ENCODE measurements at regions not wholly inside any gene's neighbourhood (a gene's known extent, or its start where the extent isn't known, plus 50 kb on each side); places are given as distances from the start of the nearest gene placed in this dataset.

DNA sequence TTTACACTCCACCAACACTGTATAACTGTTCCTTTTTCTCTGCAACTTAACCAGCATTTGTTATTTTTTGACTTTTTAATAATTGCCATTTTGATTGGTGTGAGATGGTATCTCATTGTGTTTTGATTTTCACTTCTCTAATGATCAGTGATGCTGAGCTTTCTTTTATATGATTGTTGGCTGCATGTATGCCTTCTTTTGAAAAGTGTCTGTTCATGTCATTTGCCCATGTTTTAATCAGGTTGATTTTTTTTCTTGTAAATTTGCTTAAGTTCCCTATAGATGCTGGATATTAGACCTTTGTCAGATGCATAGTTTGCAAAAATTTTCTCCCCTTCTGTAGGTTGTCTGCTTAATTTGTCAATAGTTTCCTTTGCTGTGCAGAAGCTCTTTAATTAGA lies 263.0 kb downstream of the MBNL1 start:
- TF ChIP-seq CTCF (IDR thresholded peaks at IDR 0.05; ENCODE audit: insufficient read depth, low read depth, low read length) = no peak
- no peak for DNase-seq (ENCODE audit: low read depth)
- no peak overlapping the region for H3K4me3 ChIP-seq (ENCODE audit: low read depth, low read length)

- no peak for TF ChIP-seq CTCF (IDR thresholded peaks at IDR 0.05; ENCODE audit: insufficient read depth, low read depth, low read length)
- DNase-seq (ENCODE audit: low read depth) = no peak
Observed at GRCh38 chr3:152538518-152538917, 269.8 kb downstream of the MBNL1 start.

GRCh38 chr3:152539191-152539764 lies 270.5 kb downstream of the MBNL1 start:
- H3K4me3 ChIP-seq (ENCODE audit: low read depth, low read length) = no peak overlapping the region
- TF ChIP-seq CTCF (IDR thresholded peaks at IDR 0.05; ENCODE audit: insufficient read depth, low read depth, low read length) = no peak
- no peak for DNase-seq (ENCODE audit: low read depth)

More at GRCh38 chr3:152538518-152538917, 269.8 kb downstream of the MBNL1 start:
- H3K4me3 ChIP-seq (ENCODE audit: low read depth, low read length) = no peak overlapping the region

DNA sequence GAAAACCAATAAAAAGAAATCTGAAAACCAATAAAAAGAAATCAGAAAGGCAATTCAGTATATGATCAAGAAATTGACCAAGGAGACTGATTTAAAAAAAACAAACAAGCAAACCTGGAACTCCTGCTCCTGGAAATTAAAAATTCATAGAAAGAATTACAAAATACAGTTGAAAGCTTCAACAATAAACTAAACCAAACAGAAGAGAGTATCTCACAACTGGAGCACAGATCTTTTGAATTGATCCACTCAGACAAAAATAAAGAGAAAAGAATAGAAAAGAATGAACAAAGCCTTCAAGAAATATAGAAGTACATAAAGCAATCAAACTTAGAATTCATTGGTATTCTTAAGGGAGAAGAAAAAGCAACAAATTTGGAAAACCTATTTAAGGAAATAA lies 271.4 kb downstream of the MBNL1 start:
- H3K4me3 ChIP-seq (ENCODE audit: low read depth, low read length) = no peak overlapping the region
- DNase-seq (ENCODE audit: low read depth) = no peak
- no peak for TF ChIP-seq CTCF (IDR thresholded peaks at IDR 0.05; ENCODE audit: insufficient read depth, low read depth, low read length)

DNA sequence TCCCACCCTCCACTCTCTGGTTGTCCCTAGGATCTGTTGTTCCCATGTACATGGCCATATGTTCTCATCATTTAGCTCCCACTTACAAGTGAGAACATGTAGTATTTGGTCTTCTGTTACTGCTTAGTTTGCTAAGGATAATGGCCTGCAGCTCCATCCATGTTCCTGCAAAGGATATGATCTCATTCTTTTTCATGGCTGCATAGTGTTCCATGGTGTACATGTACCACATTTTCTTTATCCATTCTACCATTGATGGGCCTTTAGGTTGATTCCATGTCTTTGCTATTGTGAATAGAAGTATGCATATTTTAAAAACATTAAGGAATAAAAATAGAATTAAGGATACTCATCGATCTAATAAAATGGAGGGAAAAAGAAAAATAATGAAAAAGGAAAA lies 278.4 kb downstream of the MBNL1 start:
- no peak for DNase-seq (ENCODE audit: low read depth)
- TF ChIP-seq CTCF (IDR thresholded peaks at IDR 0.05; ENCODE audit: insufficient read depth, low read depth, low read length) = no peak
- H3K4me3 ChIP-seq (ENCODE audit: low read depth, low read length) = no peak overlapping the region

- no peak overlapping the region for H3K4me3 ChIP-seq (ENCODE audit: low read depth, low read length)
- TF ChIP-seq CTCF (IDR thresholded peaks at IDR 0.05; ENCODE audit: insufficient read depth, low read depth, low read length) = no peak
- no peak for DNase-seq (ENCODE audit: low read depth)
Observed at GRCh38 chr3:152549263-152549662, 280.5 kb downstream of the MBNL1 start.

DNA sequence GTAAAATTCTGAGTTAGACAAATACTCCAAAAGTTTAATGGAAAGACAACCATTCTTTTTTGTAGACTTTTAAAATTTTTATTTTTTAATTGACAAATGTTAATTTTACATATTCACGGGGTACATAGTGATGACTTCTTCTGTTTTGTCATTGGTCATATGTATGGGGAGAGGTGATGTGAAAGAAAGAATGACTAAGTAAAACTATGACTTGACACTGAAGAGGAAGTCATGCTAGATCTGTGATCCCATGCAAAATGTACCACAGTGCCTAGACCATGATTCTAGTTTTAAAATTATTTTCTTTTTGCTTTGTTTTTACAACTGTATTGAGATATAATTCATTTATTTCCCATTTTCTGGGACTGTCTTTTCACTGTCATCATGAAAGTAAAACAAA lies 281.6 kb downstream of the MBNL1 start:
- TF ChIP-seq CTCF (IDR thresholded peaks at IDR 0.05; ENCODE audit: insufficient read depth, low read depth, low read length) = no peak
- DNase-seq (ENCODE audit: low read depth) = no peak
- H3K4me3 ChIP-seq (ENCODE audit: low read depth, low read length) = no peak overlapping the region

Data from fibroblast of villous mesenchyme (primary cell).